Erythroblast (primary cell): ENCODE measurements at regions not wholly inside any gene's neighbourhood (a gene's known extent, or its start where the extent isn't known, plus 50 kb on each side); places are given as distances from the start of the nearest gene placed in this dataset.

Experiments used
- GATA1 ChIP-seq: IDR thresholded peaks from 2 replicates; pipeline ENCODE4 v1.6.1; 2011; ENCODE audit warnings: low read depth, mild to moderate bottlenecking, control low read depth, low read length, moderate library complexity
- POLR2A ChIP-seq: IDR thresholded peaks from 2 replicates; pipeline ENCODE4 v1.6.1; 2011; ENCODE audit warnings: mild to moderate bottlenecking, low read length

DNA sequence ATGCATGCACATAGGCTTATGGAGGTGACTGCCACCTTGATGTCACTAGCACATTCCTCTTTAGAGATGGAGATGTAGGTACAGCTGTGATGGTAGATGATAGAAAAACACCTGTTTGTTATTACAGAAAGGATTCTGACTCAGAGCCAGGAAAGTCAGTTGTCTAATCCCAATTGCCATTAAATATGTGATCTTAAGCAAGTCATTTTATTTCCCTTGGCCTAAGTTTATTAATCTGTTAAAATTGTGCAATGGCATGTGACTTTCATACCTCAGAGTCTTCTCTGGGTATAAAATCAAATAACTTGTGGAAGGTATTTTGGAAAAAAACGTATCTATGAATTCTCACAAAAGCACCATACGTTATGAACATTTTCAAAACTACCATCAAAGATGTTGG, 123.9 kb upstream of the BET1 start:
- no peak for TF ChIP-seq POLR2A
- no peak for TF ChIP-seq GATA1
